Fibroblast of villous mesenchyme (primary cell): ENCODE measurements at regions not wholly inside any gene's neighbourhood (a gene's known extent, or its start where the extent isn't known, plus 50 kb on each side); places are given as distances from the start of the nearest gene placed in this dataset.

Experiments used
- DNase-seq: peaks from one replicate; pipeline ENCODE4 v3.0.0-alpha.2; 2010; ENCODE audit warnings: low read depth
- H3K4me3 ChIP-seq: 2 replicates; pipeline ENCODE4 v1.5.1; 2011; ENCODE audit warnings: low read depth, mild to moderate bottlenecking, low read length
- CTCF ChIP-seq: IDR thresholded peaks from 2 replicates; pipeline ENCODE4 v1.5.1; 2012; ENCODE audit warnings: low read depth, mild to moderate bottlenecking, low read length; ENCODE audit not compliant: insufficient read depth

- TF ChIP-seq CTCF, result no peak
- no peak overlapping the region for H3K4me3 ChIP-seq
- DNase-seq, result no peak
These were observed 458.5 kb downstream of the MED13L start for GRCh38 chr12:115818973-115819372.

GRCh38 chr12:115817389-115817788, 460.1 kb downstream of the MED13L start:
- no peak for TF ChIP-seq CTCF
- H3K4me3 ChIP-seq, result no peak overlapping the region
- DNase-seq, result no peak

- H3K4me3 ChIP-seq, result no peak overlapping the region
- DNase-seq, result no peak
- no peak for TF ChIP-seq CTCF
These were observed 461.6 kb downstream of the MED13L start for GRCh38 chr12:115815924-115816323.

- TF ChIP-seq CTCF, result no peak
- H3K4me3 ChIP-seq, result no peak overlapping the region
- no peak for DNase-seq
These were observed 464.2 kb downstream of the MED13L start for GRCh38 chr12:115813256-115813655.

GRCh38 chr12:115811929-115812328, 465.6 kb downstream of the MED13L start:
- no peak overlapping the region for H3K4me3 ChIP-seq
- DNase-seq, result no peak
- no peak for TF ChIP-seq CTCF

GRCh38 chr12:115811045-115811444, 466.4 kb downstream of the MED13L start:
- TF ChIP-seq CTCF, result no peak
- DNase-seq, result no peak
- H3K4me3 ChIP-seq, result no peak overlapping the region

GRCh38 chr12:115810122-115810901, 467.2 kb downstream of the MED13L start:
- DNase-seq, result no peak
- no peak for TF ChIP-seq CTCF
- H3K4me3 ChIP-seq, result no peak overlapping the region
